ENCODE measurements at regions not wholly inside any gene's neighbourhood (a gene's known extent, or its start where the extent isn't known, plus 50 kb on each side); places are given as distances from the start of the nearest gene placed in this dataset.
"Not testable (repeated sequence)": the region's sequence is repeated elsewhere in the genome, so short reads cannot be mapped to it uniquely, and the experiment has no call there.

DNA sequence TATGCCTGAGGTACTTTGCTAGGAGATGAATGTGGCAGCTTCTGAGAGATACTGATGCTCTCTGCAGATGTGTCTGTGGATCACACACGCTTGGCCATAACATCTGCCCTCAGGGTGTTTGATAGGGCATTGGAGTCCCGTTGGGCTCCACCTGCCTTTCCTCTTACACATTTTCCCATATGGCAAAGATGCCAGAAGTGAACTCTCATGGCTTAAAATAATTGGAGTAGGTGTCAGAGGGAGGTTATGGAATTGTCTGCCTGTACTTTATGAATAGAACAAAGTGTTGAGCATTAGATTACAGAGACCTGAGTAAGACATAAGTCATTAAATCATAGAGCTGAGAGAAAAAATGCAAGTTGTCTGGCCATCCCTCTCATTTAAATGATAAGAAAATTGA, 75.3 kb upstream of the PNPT1 start:
- DNase-seq: peak; percentile 6

DNA sequence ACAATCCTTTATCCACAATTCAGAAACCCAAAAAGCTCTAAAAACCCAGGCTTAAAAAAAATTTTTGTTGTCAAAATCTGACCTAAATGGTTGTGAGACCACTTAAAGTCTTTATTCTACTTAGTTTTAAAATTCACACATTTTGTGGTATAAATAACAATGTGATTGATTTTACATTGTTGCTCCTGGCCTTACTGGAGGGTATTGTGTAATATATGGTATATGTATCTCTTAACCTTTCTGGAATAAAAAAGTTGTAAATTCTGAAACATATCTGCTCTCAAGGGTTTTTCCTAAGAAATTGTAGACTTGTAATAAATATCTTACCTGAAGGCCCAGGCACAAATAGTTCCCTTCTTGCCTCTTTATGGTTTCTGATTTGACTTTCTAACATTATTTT, 73.3 kb upstream of the PNPT1 start:
- DNase-seq: no peak

DNA sequence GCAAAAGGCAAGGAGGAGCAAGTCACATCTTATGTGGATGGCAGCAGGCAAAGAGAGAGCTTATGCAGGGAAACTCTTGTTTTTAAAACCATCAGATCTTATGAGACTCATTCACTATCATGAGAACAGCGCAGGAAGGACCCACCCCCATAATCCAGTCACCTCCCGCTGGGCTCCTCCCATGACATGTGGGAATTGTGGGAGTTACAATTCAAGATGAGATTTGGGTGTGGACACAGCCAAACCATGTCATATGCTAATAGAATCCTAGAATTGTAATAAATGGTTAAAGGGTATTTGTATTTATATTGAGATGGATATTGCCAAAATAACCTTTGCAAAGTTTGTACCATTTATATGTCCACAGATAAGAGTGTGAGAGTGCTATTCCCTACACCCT, 72.1 kb upstream of the PNPT1 start:
- DNase-seq: not testable (repeated sequence)

DNA sequence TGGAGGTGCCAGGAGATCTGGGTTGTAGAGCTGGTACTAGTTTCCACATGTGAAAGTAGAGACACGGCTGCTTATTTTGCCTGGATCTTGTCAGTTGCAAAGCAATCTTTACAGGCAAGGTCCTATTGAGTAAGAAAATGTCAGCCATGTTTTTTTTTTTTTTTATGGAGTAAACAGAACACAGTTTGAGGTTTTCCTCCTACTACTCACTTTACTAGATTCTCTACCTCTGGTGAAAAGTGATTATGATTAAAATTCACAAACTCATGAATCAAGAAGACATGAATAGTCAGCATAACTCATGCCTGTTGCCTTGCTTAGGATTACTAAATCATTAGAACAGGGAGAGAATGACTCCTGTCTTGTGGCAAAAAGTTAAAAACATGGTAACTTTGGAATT, 70.1 kb upstream of the PNPT1 start:
- no peak for DNase-seq

- DNase-seq: no peak
Observed at GRCh38 chr2:55761526-55761925, 67.9 kb upstream of the PNPT1 start.

DNA sequence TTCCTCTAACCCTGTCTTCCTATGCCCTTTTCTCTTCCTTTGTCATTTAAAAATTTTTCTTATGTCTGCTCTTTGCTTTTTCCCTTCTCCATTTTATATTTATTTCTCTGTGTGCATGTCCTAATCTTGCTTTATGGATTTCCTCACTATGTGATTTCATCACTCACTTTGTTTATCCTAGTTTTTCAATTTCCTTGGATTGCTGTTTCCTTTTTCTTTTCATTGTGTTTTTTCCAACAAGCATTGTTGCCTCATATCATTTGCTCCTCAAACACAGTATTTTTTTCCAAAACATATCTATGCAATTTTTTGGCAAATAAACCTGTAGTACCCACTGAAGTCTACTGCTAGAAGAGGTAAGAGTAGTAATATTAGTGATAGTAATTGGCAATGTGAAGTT, 67.4 kb upstream of the PNPT1 start:
- no peak for DNase-seq

DNA sequence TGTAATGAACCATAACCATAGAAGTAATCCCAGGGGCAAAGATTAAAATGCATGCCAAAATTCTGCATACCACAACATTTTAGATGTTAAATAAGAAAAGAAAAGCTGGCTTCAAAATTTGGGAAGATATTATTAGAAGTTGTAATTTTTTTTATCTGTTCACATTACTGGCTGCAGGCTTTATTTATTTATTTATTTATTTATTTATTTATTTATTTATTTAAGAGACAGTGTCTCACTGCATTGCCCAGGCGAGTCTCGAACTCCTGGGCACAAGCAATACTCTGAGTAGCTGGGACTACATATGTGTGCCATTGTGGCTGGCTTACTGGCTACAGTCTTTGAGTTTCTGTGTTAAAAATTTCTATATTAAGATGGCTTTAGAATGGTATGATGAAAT, 66.5 kb upstream of the PNPT1 start:
- DNase-seq: no peak

DNA sequence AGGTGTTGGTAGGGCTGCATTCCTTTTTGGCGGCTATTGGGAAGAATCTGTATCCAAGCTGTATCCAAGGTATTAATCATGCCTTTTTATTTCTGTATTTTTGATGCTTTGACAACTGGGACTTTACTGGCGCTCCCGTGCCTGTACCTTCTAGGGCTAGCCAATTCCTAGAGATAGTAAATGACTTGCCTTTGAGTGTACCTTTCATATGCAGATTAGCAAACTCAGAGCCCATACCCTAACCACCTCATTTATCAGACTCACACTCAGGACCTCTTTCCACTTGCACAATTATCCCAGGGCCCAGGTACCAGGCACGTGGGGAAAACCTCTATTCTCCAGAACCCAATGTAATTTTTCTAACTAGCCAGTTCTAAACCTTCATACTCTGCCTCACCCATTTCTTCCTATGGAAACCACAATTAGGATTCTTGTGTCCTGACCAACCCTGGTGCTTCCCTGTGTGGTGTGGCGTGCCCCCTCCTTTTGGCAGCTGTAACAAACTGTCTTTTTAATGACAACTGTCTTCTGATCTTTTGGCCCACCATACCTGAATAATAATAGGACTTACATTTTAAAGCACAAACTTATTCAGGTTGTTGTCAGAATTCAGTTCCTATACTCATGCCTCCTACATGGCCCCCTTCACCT, 65.8 kb upstream of the PNPT1 start:
- no peak for DNase-seq

DNA sequence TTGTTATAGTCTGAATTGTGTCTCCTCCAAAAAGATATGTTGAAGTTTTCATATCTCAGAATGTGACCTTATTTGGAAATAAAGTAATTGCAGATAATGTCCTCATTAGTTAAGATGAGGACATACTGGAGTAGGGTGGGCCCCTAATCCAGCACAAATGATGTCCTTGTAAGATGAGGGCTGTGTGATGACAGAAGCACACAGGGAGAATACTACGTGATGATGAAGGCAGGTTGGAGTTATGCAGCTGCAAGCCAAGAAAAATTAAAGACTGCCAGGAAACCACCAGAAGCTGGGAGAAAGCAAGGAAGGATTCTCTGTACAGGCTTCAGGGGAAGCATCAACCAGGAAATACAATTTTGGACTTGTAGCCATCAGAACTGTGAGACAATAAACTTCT, 58.3 kb upstream of the PNPT1 start:
- no peak for DNase-seq

DNA sequence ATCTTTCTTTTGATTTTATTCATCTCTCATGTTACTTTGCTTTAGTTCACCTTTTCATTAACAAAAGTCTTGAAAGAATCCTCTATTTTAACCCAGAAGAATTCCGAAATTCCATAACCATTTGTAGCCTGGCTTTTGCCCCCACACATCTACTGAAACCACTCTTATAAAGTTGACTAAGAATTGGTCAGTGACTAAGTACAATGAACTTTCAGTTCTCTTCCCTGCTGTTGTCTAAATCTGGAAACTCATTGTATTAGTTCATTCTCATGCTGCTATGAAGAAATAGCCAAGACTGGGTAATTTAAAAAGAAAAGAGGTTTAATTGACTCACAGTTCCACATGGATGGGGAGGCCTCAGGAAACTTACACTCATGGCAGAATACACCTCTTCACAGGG, 49.9 kb upstream of the PNPT1 start:
- no peak for DNase-seq
